HEK293T (cell line): ENCODE measurements at regions not wholly inside any gene's neighbourhood (a gene's known extent, or its start where the extent isn't known, plus 50 kb on each side); places are given as distances from the start of the nearest gene placed in this dataset.

Source experiments
- CTCF ChIA-PET: fragments of 350-600 bp; formaldehyde crosslinking; extraction: SDS; loops from one replicate; lab custom pipeline; 2021; ENCODE audit warnings: antibody characterized with exemption, inconsistent platforms; lab: Yijun Ruan, JAX
- POLR2A ChIA-PET: fragments of 350-600 bp; formaldehyde crosslinking; extraction: SDS; loops from one replicate; lab custom pipeline; 2020; ENCODE audit warnings: antibody characterized with exemption, inconsistent platforms; lab: Yijun Ruan, JAX
- DNase-seq: peaks from one replicate; pipeline ENCODE4 v3.0.0; 2012; ENCODE audit warnings: mixed read lengths; ENCODE audit errors: extremely low spot score
- ARNT ChIP-seq: fragments of 450-650 bp; IDR thresholded peaks from 2 replicates; pipeline ENCODE4 v1.6.1; 2017; ENCODE audit warnings: mild to moderate bottlenecking
- BHLHE40 ChIP-seq: fragments of 450-650 bp; IDR thresholded peaks from 2 replicates; pipeline ENCODE4 v1.6.1; 2016; ENCODE audit warnings: mild to moderate bottlenecking, moderate library complexity, borderline replicate concordance
- CTBP1 ChIP-seq: fragments of 450-650 bp; IDR thresholded peaks from 2 replicates; pipeline ENCODE4 v1.6.1; 2016; ENCODE audit warnings: borderline replicate concordance
- ELF4 ChIP-seq: fragments of 450-650 bp; IDR thresholded peaks from 2 replicates; pipeline ENCODE4 v1.6.1; 2017; ENCODE audit warnings: antibody characterized with exemption
- FOXA1 ChIP-seq: fragments of 450-650 bp; IDR thresholded peaks from 2 replicates; pipeline ENCODE4 v1.6.1; 2016; ENCODE audit warnings: mild to moderate bottlenecking
- FOXK2 ChIP-seq: fragments of 450-650 bp; IDR thresholded peaks from 2 replicates; pipeline ENCODE4 v1.6.1; 2016; ENCODE audit warnings: mild to moderate bottlenecking
- FOXM1 ChIP-seq: fragments of 450-650 bp; IDR thresholded peaks from 2 replicates; pipeline ENCODE4 v1.6.1; 2017; ENCODE audit warnings: mild to moderate bottlenecking, borderline replicate concordance
- HDGF ChIP-seq: fragments of 450-650 bp; IDR thresholded peaks from 2 replicates; pipeline ENCODE4 v1.6.1; 2017; ENCODE audit warnings: antibody characterized with exemption, borderline replicate concordance
- L3MBTL2 ChIP-seq: fragments of 450-650 bp; conservative IDR thresholded peaks from 2 replicates; pipeline ENCODE4 v1.6.1; 2016; ENCODE audit warnings: mild to moderate bottlenecking
- LEF1 ChIP-seq: fragments of 450-650 bp; IDR thresholded peaks from 2 replicates; pipeline ENCODE4 v1.6.1; 2017; ENCODE audit warnings: mild to moderate bottlenecking, borderline replicate concordance
- NFRKB ChIP-seq: fragments of 450-650 bp; IDR thresholded peaks from 2 replicates; pipeline ENCODE4 v1.6.1; 2016; ENCODE audit warnings: mild to moderate bottlenecking, moderate library complexity
- PKNOX1 ChIP-seq: fragments of 450-650 bp; IDR thresholded peaks from 2 replicates; pipeline ENCODE4 v1.6.1; 2016
- SP1 ChIP-seq: fragments of 450-650 bp; IDR thresholded peaks from 2 replicates; pipeline ENCODE4 v1.6.1; 2017
- SUZ12 ChIP-seq: fragments of 450-650 bp; IDR thresholded peaks from 2 replicates; pipeline ENCODE4 v1.6.1; 2016; ENCODE audit warnings: mild to moderate bottlenecking
- TARDBP ChIP-seq: fragments of 450-650 bp; IDR thresholded peaks from 2 replicates; pipeline ENCODE4 v1.6.1; 2016
- ZNF384 ChIP-seq: fragments of 450-650 bp; IDR thresholded peaks from 2 replicates; pipeline ENCODE4 v1.6.1; 2016

- no peak for DNase-seq
- ChIA-PET CTCF (no interaction called here), POLR2A (no interaction called here)
- no peak for TF ChIP-seq HDGF
- TF ChIP-seq CTBP1, result no peak
- no peak for TF ChIP-seq BHLHE40
- no peak for TF ChIP-seq SUZ12
- no peak for TF ChIP-seq ARNT
- TF ChIP-seq L3MBTL2, result no peak
- no peak for TF ChIP-seq PKNOX1
- no peak for TF ChIP-seq TARDBP
- TF ChIP-seq SP1, result no peak
Measured at GRCh38 chr11:104366321-104366734, 202.4 kb upstream of the PDGFD start.

- CTCF ChIA-PET, result no interaction called here
- TF ChIP-seq ARNT (no peak), SUZ12 (no peak), FOXK2 (no peak), L3MBTL2 (no peak), HDGF (no peak), SP1 (no peak), CTBP1 (no peak), FOXM1 (no peak), FOXA1 (no peak), ZNF384 (no peak), BHLHE40 (no peak), TARDBP (no peak), ELF4 (no peak), LEF1 (no peak), PKNOX1 (no peak), NFRKB (no peak)
- POLR2A ChIA-PET, result no interaction called here
- no peak for DNase-seq
Measured at GRCh38 chr11:104365676-104366075, 201.7 kb upstream of the PDGFD start.

GRCh38 chr11:104361975-104362374 lies 198.0 kb upstream of the PDGFD start:
- CTCF ChIA-PET, result no interaction called here
- POLR2A ChIA-PET, result no interaction called here
- no peak for DNase-seq

GRCh38 chr11:104352036-104352435 lies 188.1 kb upstream of the PDGFD start:
- no peak for DNase-seq
- ChIA-PET POLR2A (no interaction called here), CTCF (no interaction called here)
- TF ChIP-seq SUZ12 (no peak), HDGF (no peak), ZNF384 (no peak), ARNT (no peak), SP1 (no peak), BHLHE40 (no peak), FOXA1 (no peak)

More at GRCh38 chr11:104361975-104362374, 198.0 kb upstream of the PDGFD start:
- no peak for TF ChIP-seq SUZ12
- TF ChIP-seq LEF1, result no peak
- TF ChIP-seq ELF4, result no peak
- TF ChIP-seq FOXK2, result no peak
- no peak for TF ChIP-seq FOXA1
- TF ChIP-seq NFRKB, result no peak
- no peak for TF ChIP-seq BHLHE40
- no peak for TF ChIP-seq L3MBTL2
- TF ChIP-seq SP1, result no peak
- no peak for TF ChIP-seq TARDBP
- TF ChIP-seq PKNOX1, result no peak
- TF ChIP-seq CTBP1, result no peak
- TF ChIP-seq ZNF384, result no peak
- no peak for TF ChIP-seq FOXM1
- no peak for TF ChIP-seq ARNT
- no peak for TF ChIP-seq HDGF

GRCh38 chr11:104343578-104343977 lies 179.6 kb upstream of the PDGFD start:
- DNase-seq, result no peak
- TF ChIP-seq CTBP1, result no peak
- TF ChIP-seq FOXA1, result no peak
- TF ChIP-seq NFRKB, result no peak
- no peak for TF ChIP-seq PKNOX1
- no peak for TF ChIP-seq ZNF384
- no peak for TF ChIP-seq SUZ12
- TF ChIP-seq BHLHE40, result no peak
- no peak for TF ChIP-seq ARNT
- no peak for TF ChIP-seq HDGF
- ChIA-PET POLR2A (no interaction called here), CTCF (no interaction called here)

GRCh38 chr11:104340590-104340989 lies 176.6 kb upstream of the PDGFD start:
- POLR2A ChIA-PET, result no interaction called here
- TF ChIP-seq SP1, result no peak
- TF ChIP-seq BHLHE40, result no peak
- TF ChIP-seq LEF1, result no peak
- no peak for TF ChIP-seq HDGF
- TF ChIP-seq PKNOX1, result no peak
- no peak for TF ChIP-seq TARDBP
- TF ChIP-seq ARNT, result no peak
- TF ChIP-seq ELF4, result no peak
- TF ChIP-seq FOXK2, result no peak
- no peak for TF ChIP-seq FOXM1
- no peak for TF ChIP-seq SUZ12
- DNase-seq, result no peak
- CTCF ChIA-PET, result no interaction called here
